K562 (cell line): ENCODE measurements at regions not wholly inside any gene's neighbourhood (a gene's known extent, or its start where the extent isn't known, plus 50 kb on each side); places are given as distances from the start of the nearest gene placed in this dataset.

Experiments
- ATAC-seq: fragments of 200-7000 bp; cut with Tn5 transposase; 3 replicates; pipeline ENCODE4 v1.9.1; 2020; ENCODE audit warnings: moderate library complexity
- BruUV-seq: library from RNA; stranded (reverse); fragments of 400-500 nt; replicated peaks from 2 replicates; lab custom pipeline; 2021; lab: Mats Ljungman, UMichigan
- CTCF ChIA-PET: fragments of 300-600 bp; formaldehyde crosslinking; extraction: SDS; loops from one replicate; lab custom pipeline; 2021; ENCODE audit warnings: low intra/inter-chr PET ratio; lab: Yijun Ruan, JAX
- POLR2A ChIA-PET: fragments of 300-600, 350-650 bp; sonication (Branson Sonifier 250); formaldehyde crosslinking; extraction: SDS; loops from one replicate; lab custom pipeline; 2021; ENCODE audit warnings: antibody characterized with exemption, inconsistent platforms; lab: Yijun Ruan, JAX
- DNase-seq, 4 experiments: peaks; one replicate each; pipeline versions ENCODE4 v3.0.0 to v3.0.0-alpha.2; 2011 to 2018; ENCODE audit warnings: low spot score in 3 of 4, mixed read lengths in 3 of 4; ENCODE audit errors: extremely low read depth in 1 of 4
- FAIRE-seq: peaks from 2 replicates; lab custom pipeline; 2011; peaks lifted over from hg19 to GRCh38; lab: Jason Lieb, UNC
- H2AFZ ChIP-seq: 2 replicates; pipeline ENCODE4 v1.6.0; 2011; ENCODE audit warnings: low read depth, low read length, control low read depth, inconsistent platforms
- H3K27ac ChIP-seq: fragments of 200-600 bp; 3 replicates; pipeline ENCODE4 v1.8.0; 2011; ENCODE audit warnings: low read depth, mild to moderate bottlenecking, control low read depth, inconsistent platforms, low read length, moderate library complexity, mixed read lengths; ENCODE audit errors: extremely low read depth
- H3K27me3 ChIP-seq, 2 experiments: fragments of 300-600 bp in 1 of 2; 2 replicates in 1 of 2; 3 replicates in 1 of 2; pipeline versions ENCODE4 v1.6.0 to v1.8.0; 2011; ENCODE audit warnings: inconsistent platforms in 2 of 2, low read length in 2 of 2, mild to moderate bottlenecking in 1 of 2, mixed read lengths in 1 of 2, moderate library complexity in 1 of 2; ENCODE audit not compliant: control insufficient read depth in 2 of 2, insufficient read depth in 2 of 2
- H3K36me3 ChIP-seq: fragments of 300-600 bp; 3 replicates; pipeline ENCODE4 v1.8.0; 2011; ENCODE audit warnings: mild to moderate bottlenecking, low read length, inconsistent platforms; ENCODE audit not compliant: control insufficient read depth, insufficient read depth
- H3K4me1 ChIP-seq, 2 experiments: fragments of 200-600 bp in 1 of 2; replicated peaks in 1 of 2; 2 replicates in 1 of 2; 3 replicates in 1 of 2; pipeline versions ENCODE4 v1.5.1 to v1.8.0; 2011; ENCODE audit warnings: inconsistent platforms in 2 of 2, low read length in 2 of 2, mild to moderate bottlenecking in 1 of 2, mixed read lengths in 1 of 2, moderate library complexity in 1 of 2; ENCODE audit not compliant: control insufficient read depth in 2 of 2, insufficient read depth in 2 of 2
- H3K4me2 ChIP-seq: 2 replicates; pipeline ENCODE4 v1.6.1; 2011; ENCODE audit warnings: low read length, control low read depth, inconsistent platforms, mixed read lengths; ENCODE audit not compliant: insufficient read depth
- H3K4me3 ChIP-seq: fragments of 200-600 bp; sonication (generic), shearing (Covaris generic); 2 replicates; pipeline ENCODE4 v1.5.1; 2016; ENCODE audit warnings: control low read depth, inconsistent platforms
- H3K79me2 ChIP-seq: fragments of 200-600 bp; 3 replicates; pipeline ENCODE4 v1.8.0; 2011; ENCODE audit warnings: low read length, inconsistent platforms; ENCODE audit not compliant: control insufficient read depth, insufficient read depth
- H3K9ac ChIP-seq, 2 experiments: 2 replicates each; pipeline versions ENCODE4 v1.6.0 to v1.6.1; 2011; ENCODE audit warnings: low read depth in 2 of 2, low read length in 2 of 2, control low read depth in 1 of 2, inconsistent platforms in 1 of 2, mild to moderate bottlenecking in 1 of 2, mixed read lengths in 1 of 2; ENCODE audit not compliant: insufficient read depth in 1 of 2
- H3K9me1 ChIP-seq: one replicate; pipeline ENCODE4 v1.6.0; 2011; ENCODE audit warnings: inconsistent platforms, mild to moderate bottlenecking, low read length, moderate library complexity; ENCODE audit not compliant: control insufficient read depth, insufficient read depth
- H3K9me3 ChIP-seq: replicated peaks from 2 replicates; pipeline ENCODE4 v1.5.1; 2011; ENCODE audit warnings: low read depth, low read length, inconsistent platforms; ENCODE audit not compliant: control insufficient read depth, insufficient read depth
- H4K20me1 ChIP-seq: replicated peaks from 2 replicates; pipeline ENCODE4 v1.6.1; 2011; ENCODE audit warnings: low read length, inconsistent platforms, mixed read lengths; ENCODE audit not compliant: control insufficient read depth, insufficient read depth
- CTCF ChIP-seq, 3 experiments: IDR thresholded peaks in 2 of 3; conservative IDR thresholded peaks in 1 of 3; 2 replicates each; pipeline ENCODE4 v1.5.1; 2011 to 2012; ENCODE audit warnings: low read length in 3 of 3, mild to moderate bottlenecking in 3 of 3, control low read depth in 2 of 3, improper control_type of control experiment in 1 of 3, inconsistent platforms in 1 of 3, low read depth in 1 of 3, mixed read lengths in 1 of 3, moderate library complexity in 1 of 3; ENCODE audit not compliant: insufficient read depth in 2 of 3
- RAD21 ChIP-seq, 2 experiments: fragments of 250-450 bp in 1 of 2; fragments of 450-650 bp in 1 of 2; sonication (Bioruptor Pico) in 1 of 2; formaldehyde crosslinking in 1 of 2; IDR thresholded peaks in 1 of 2; conservative IDR thresholded peaks in 1 of 2; 2 replicates each; pipeline versions ENCODE4 v1.4.0 to v1.8.0; 2020 to 2022; ENCODE audit warnings: mild to moderate bottlenecking in 2 of 2, moderate library complexity in 1 of 2
- WGBS: fragments of 100-300 bp; shearing (Covaris generic); methylation state at CpG from one replicate; pipeline ENCODE4 v1.1.6; 2016; ENCODE audit warnings: low coverage, mixed read lengths; ENCODE audit not compliant: insufficient coverage; ENCODE audit errors: missing lambda C conversion rate; 5-methylcytosine and 5-hydroxymethylcytosine counted together
- in situ Hi-C: fragments of 300-500 bp; cut with MboI; formaldehyde crosslinking; loops from 4 replicates; pipeline ENCODE4 v1.15.0; 2018; ENCODE audit warnings: inconsistent platforms, mixed read lengths
- intact Hi-C: fragments of 100-400 bp; cut with micrococcal nuclease; formaldehyde crosslinking; loops from 2 replicates; pipeline ENCODE4 v1.14.2; 2022
- TF ChIP-seq, protein P1 (sequence below): fragments of 200-800 bp; sonication (Bioruptor generic); IDR thresholded peaks from 2 replicates; pipeline ENCODE4 v1.6.1; 2017; ENCODE audit warnings: missing genetic modification characterization, missing compliant biosample characterization

DNA sequence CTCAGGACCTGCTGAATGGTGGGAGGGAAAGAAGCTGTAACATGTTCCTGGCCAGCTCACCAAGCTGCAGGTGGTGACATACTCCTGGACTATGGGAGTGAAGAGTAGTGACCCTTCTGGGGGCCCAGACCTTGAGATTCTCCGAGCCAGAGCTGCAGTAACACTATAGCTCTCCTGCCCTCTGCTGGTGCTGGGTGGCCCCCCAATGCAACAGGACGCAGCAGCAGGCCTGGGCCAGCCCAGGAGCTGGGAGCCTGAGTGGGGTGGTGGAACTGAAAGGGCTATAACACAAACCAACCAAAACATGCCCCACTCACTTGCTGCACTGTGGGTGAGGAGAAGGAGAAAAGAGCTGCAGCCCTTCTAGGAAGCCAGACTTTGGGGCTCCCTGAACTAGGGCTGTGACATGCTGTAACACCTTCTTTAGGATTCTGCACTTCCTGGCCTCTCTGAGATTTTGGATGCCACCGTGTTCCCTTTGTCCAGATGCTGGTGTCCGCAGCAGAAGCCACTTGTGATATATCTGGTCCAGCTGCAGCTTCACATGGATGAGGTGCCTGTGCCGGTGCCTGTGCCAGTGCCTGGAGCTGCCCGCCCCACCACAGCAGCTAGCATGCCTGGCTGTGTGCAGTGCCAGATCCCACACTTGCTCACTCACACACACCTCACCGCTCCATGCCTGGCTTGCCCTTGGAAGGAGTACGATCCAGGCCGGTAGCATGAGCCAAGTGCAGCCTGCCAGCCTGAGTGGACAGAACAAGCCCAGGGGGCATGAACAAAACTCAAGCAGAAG, 636.8 kb upstream of the KCNMB2 start:
- Histone ChIP-seq H3K9me1 (no peaks in the 10 kb centered on the region), H3K36me3 (no peaks in the 10 kb centered on the region), H3K9me3 (peaks cover 2% of the 10 kb centered on the region), H3K27ac (no peak overlapping the region), H3K4me2 (no peak overlapping the region), H3K79me2 (no peaks in the 10 kb centered on the region), H3K9ac (no peak overlapping the region), H3K4me3 (no peak overlapping the region), H3K4me1 (no peaks in the 10 kb centered on the region), H4K20me1 (no peaks in the 10 kb centered on the region), H3K27me3 (no peaks in the 10 kb centered on the region), H2AFZ (no peak overlapping the region)
- 0 out of 6 replicates have a peak, but pooled peaks of 1 of the 3 experiments have one; percentile 8 for TF ChIP-seq CTCF (IDR thresholded peaks at IDR 0.05 in 2 of 3, conservative IDR thresholded peaks at IDR 0.05 in 1 of 3; ENCODE audit: insufficient read depth in 2 of 3, low read depth in 1 of 3, low read length in 3 of 3)
- TF ChIP-seq RAD21 (CRISPR knock-in tag; conservative IDR thresholded peaks at IDR 0.05 in 1 of 2, IDR thresholded peaks at IDR 0.05 in 1 of 2), result 0 out of 4 replicates have a peak, but pooled peaks of 1 of the 2 experiments have one; percentile 28
- TF ChIP-seq, protein P1, sequence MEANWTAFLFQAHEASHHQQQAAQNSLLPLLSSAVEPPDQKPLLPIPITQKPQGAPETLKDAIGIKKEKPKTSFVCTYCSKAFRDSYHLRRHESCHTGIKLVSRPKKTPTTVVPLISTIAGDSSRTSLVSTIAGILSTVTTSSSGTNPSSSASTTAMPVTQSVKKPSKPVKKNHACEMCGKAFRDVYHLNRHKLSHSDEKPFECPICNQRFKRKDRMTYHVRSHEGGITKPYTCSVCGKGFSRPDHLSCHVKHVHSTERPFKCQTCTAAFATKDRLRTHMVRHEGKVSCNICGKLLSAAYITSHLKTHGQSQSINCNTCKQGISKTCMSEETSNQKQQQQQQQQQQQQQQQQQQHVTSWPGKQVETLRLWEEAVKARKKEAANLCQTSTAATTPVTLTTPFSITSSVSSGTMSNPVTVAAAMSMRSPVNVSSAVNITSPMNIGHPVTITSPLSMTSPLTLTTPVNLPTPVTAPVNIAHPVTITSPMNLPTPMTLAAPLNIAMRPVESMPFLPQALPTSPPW (CRISPR knock-in tag), result no peak
- in situ Hi-C loops (no loop called here), intact Hi-C loops (no loop called here)
- FAIRE-seq, result no peak
- BruUV-seq, result no TSS peak
- CTCF ChIA-PET, result no interaction called here
- DNase-seq, result no peak
- WGBS, result 11% methylated on average over 8 of the region's 9 CpGs
- POLR2A ChIA-PET, result no interaction called here
- peak; percentile 64; the same call in 2 of the 3 replicates for ATAC-seq
